Small intestine (tissue), 7 donors: ENCODE measurements at regions not wholly inside any gene's neighbourhood (a gene's known extent, or its start where the extent isn't known, plus 50 kb on each side); places are given as distances from the start of the nearest gene placed in this dataset.

Experiments
- DNase-seq, 2 donors: peaks; one replicate each; pipeline versions ENCODE4 v3.0.0 to v3.0.0-alpha.2; 2013
- FAIRE-seq: peaks from 2 replicates; lab custom pipeline; 2012; peaks lifted over from hg19 to GRCh38; lab: Jason Lieb, UNC
- H3K27ac ChIP-seq, 3 donors: one replicate each; pipeline ENCODE4 v1.5.1; 2013; ENCODE audit warnings: low read length in 2 of 3, mild to moderate bottlenecking in 2 of 3, control low read depth in 1 of 3, inconsistent platforms in 1 of 3, low read depth in 1 of 3, moderate library complexity in 1 of 3
- H3K27me3 ChIP-seq, 3 donors: one replicate each; pipeline ENCODE4 v1.6.1; 2013; ENCODE audit warnings: low read length in 3 of 3, inconsistent platforms in 1 of 3; ENCODE audit not compliant: control insufficient read depth in 3 of 3, insufficient read depth in 3 of 3
- H3K36me3 ChIP-seq, 3 donors: one replicate each; pipeline ENCODE4 v1.6.1; 2013; ENCODE audit warnings: low read length in 3 of 3, inconsistent platforms in 1 of 3, low read depth in 1 of 3, mild to moderate bottlenecking in 1 of 3, moderate library complexity in 1 of 3; ENCODE audit not compliant: control insufficient read depth in 3 of 3, insufficient read depth in 2 of 3
- H3K4me1 ChIP-seq, 3 donors: one replicate each; pipeline ENCODE4 v1.6.1; 2013; ENCODE audit warnings: low read length in 2 of 3, inconsistent platforms in 1 of 3, low read depth in 1 of 3, mild to moderate bottlenecking in 1 of 3, moderate library complexity in 1 of 3; ENCODE audit not compliant: control insufficient read depth in 3 of 3, insufficient read depth in 2 of 3
- H3K4me3 ChIP-seq, 3 donors: one replicate each; pipeline ENCODE4 v1.5.1; 2013; ENCODE audit warnings: low read length in 3 of 3, control low read depth in 1 of 3, inconsistent platforms in 1 of 3, low read depth in 1 of 3, mild to moderate bottlenecking in 1 of 3, moderate library complexity in 1 of 3
- H3K9me3 ChIP-seq, 2 donors: one replicate each; pipeline ENCODE4 v1.6.1; 2013; ENCODE audit warnings: low read depth in 1 of 2, low read length in 1 of 2; ENCODE audit not compliant: control insufficient read depth in 2 of 2, insufficient read depth in 1 of 2
- WGBS, 3 donors: extraction: QIAGEN DNeasy Blood & Tissue Kit; methylation state at CpG; one replicate each; pipeline ENCODE4 v1.1.7; 2013; 5-methylcytosine and 5-hydroxymethylcytosine counted together
- donor health status: healthy with polysubstance abuse.
- donor health status: control.
- donor health status: control.
- donor health status: Bipolar disorder and iron deficiency.
- donor health status: healthy.

GRCh38 chr12:92524489-92524888 lies 178.3 kb upstream of the PLEKHG7 start:
- 88 to 94% (median 88%) methylated on average over 4 of the region's 4 CpGs for WGBS, 3 donors
- FAIRE-seq (no peak), DNase-seq (no peak)
- H3K4me1 ChIP-seq: no peaks in the 10 kb centered on the region
- H3K27me3 ChIP-seq: no peaks in the 10 kb centered on the region
- no peak overlapping the region for H3K27ac ChIP-seq
- H3K36me3 ChIP-seq: no peaks in the 10 kb centered on the region
- H3K9me3 ChIP-seq: no peaks in the 10 kb centered on the region
- no peak overlapping the region for H3K4me3 ChIP-seq

- H3K9me3 ChIP-seq: no peaks in the 10 kb centered on the region
- DNase-seq: no peak
These were observed 182.3 kb upstream of the PLEKHG7 start for GRCh38 chr12:92520511-92520910.

GRCh38 chr12:92519284-92519683 lies 183.5 kb upstream of the PLEKHG7 start:
- Histone ChIP-seq H3K4me3 (no peak overlapping the region), H3K27ac (no peak overlapping the region), H3K9me3 (no peaks in the 10 kb centered on the region), H3K36me3 (no peaks in the 10 kb centered on the region), H3K4me1 (no peaks in the 10 kb centered on the region), H3K27me3 (no peaks in the 10 kb centered on the region)
- 93 to 100% (median 97%) methylated on average over 1 of the region's 1 CpG for WGBS, 3 donors
- no peak for DNase-seq
- no peak for FAIRE-seq

More at GRCh38 chr12:92520511-92520910, 182.3 kb upstream of the PLEKHG7 start:
- no peak overlapping the region for H3K4me3 ChIP-seq
- no peaks in the 10 kb centered on the region for H3K4me1 ChIP-seq
- H3K27me3 ChIP-seq: no peaks in the 10 kb centered on the region
- no peak overlapping the region for H3K27ac ChIP-seq
- no peak for FAIRE-seq
- H3K36me3 ChIP-seq: no peaks in the 10 kb centered on the region

GRCh38 chr12:92518071-92518470 lies 184.7 kb upstream of the PLEKHG7 start:
- no peaks in the 10 kb centered on the region for H3K27me3 ChIP-seq
- FAIRE-seq (no peak), DNase-seq (peak in 1 of 2 donors; percentile 35)
- H3K27ac ChIP-seq: no peak overlapping the region
- WGBS, 3 donors: 45 to 78% (median 61%) methylated on average over 4 of the region's 4 CpGs
- no peaks in the 10 kb centered on the region for H3K4me1 ChIP-seq
- no peaks in the 10 kb centered on the region for H3K36me3 ChIP-seq
- H3K4me3 ChIP-seq: no peak overlapping the region
- no peaks in the 10 kb centered on the region for H3K9me3 ChIP-seq

GRCh38 chr12:92516277-92516600 lies 186.6 kb upstream of the PLEKHG7 start:
- FAIRE-seq: no peak
- Histone ChIP-seq H3K36me3 (no peaks in the 10 kb centered on the region), H3K4me1 (no peaks in the 10 kb centered on the region), H3K9me3 (no peaks in the 10 kb centered on the region), H3K4me3 (no peak overlapping the region), H3K27me3 (no peaks in the 10 kb centered on the region), H3K27ac (no peak overlapping the region)
- DNase-seq: peak in 1 of 2 donors; percentile 62
- WGBS, 3 donors: 68 to 88% (median 80%) methylated on average over 1 of the region's 1 CpG

- no peaks in the 10 kb centered on the region for H3K4me1 ChIP-seq
- DNase-seq (no peak), FAIRE-seq (no peak)
- H3K9me3 ChIP-seq: no peaks in the 10 kb centered on the region
- no peak overlapping the region for H3K27ac ChIP-seq
- no peaks in the 10 kb centered on the region for H3K36me3 ChIP-seq
- H3K4me3 ChIP-seq: no peak overlapping the region
- WGBS, 3 donors: 74 to 94% (median 84%) methylated on average over 2 of the region's 2 CpGs
- H3K27me3 ChIP-seq: no peaks in the 10 kb centered on the region
These were observed 189.5 kb upstream of the PLEKHG7 start for GRCh38 chr12:92513231-92513730.

- H3K36me3 ChIP-seq: no peaks in the 10 kb centered on the region
- H3K9me3 ChIP-seq: no peaks in the 10 kb centered on the region
- H3K4me1 ChIP-seq: peaks cover under 1 to 3% (median 1%) of the 10 kb centered on the region in 3 donors
- H3K4me3 ChIP-seq: no peak overlapping the region
- WGBS, 3 donors: 86 to 94% (median 87%) methylated on average over 5 of the region's 5 CpGs
- no peak overlapping the region for H3K27ac ChIP-seq
- DNase-seq (no peak), FAIRE-seq (no peak)
- no peaks in the 10 kb centered on the region for H3K27me3 ChIP-seq
These were observed 191.0 kb upstream of the PLEKHG7 start for GRCh38 chr12:92511786-92512185.

- H3K27me3 ChIP-seq: no peaks in the 10 kb centered on the region
- 11 to 58% (median 34%) methylated on average over 2 of the region's 2 CpGs for WGBS, 3 donors
- H3K36me3 ChIP-seq: no peaks in the 10 kb centered on the region
- H3K4me3 ChIP-seq: no peak overlapping the region
- DNase-seq (no peak), FAIRE-seq (no peak)
- H3K9me3 ChIP-seq: no peaks in the 10 kb centered on the region
- peaks cover 4 to 26% (median 13%) of the 10 kb centered on the region in 3 donors for H3K4me1 ChIP-seq
- H3K27ac ChIP-seq: no peak overlapping the region
These were observed 193.5 kb upstream of the PLEKHG7 start for GRCh38 chr12:92509156-92509738.

- WGBS, 3 donors: 62 to 86% (median 79%) methylated on average over 3 of the region's 3 CpGs
- FAIRE-seq: no peak
- H3K27ac ChIP-seq: peak overlapping the region in 1 of 3 donors; percentile 71
These were observed 195.9 kb upstream of the PLEKHG7 start for GRCh38 chr12:92506891-92507290.

More at GRCh38 chr12:92506891-92507290, 195.9 kb upstream of the PLEKHG7 start:
- Histone ChIP-seq H3K27me3 (no peaks in the 10 kb centered on the region), H3K9me3 (no peaks in the 10 kb centered on the region), H3K4me3 (no peak overlapping the region), H3K4me1 (peaks cover 15 to 46% (median 26%) of the 10 kb centered on the region in 3 donors), H3K36me3 (no peaks in the 10 kb centered on the region)
- no peak for DNase-seq
